H1 (cell line): ENCODE measurements at regions not wholly inside any gene's neighbourhood (a gene's known extent, or its start where the extent isn't known, plus 50 kb on each side); places are given as distances from the start of the nearest gene placed in this dataset.

Experiments used
- ASH2L ChIP-seq: fragments of 200-600, 300-600 bp; sonication (generic); IDR thresholded peaks from one replicate; pipeline ENCODE4 v1.7.1; 2017; ENCODE audit warnings: low read length
- JUND ChIP-seq: IDR thresholded peaks from 2 replicates; pipeline ENCODE4 v1.6.1; 2011; ENCODE audit warnings: mild to moderate bottlenecking, improper control_type of control experiment, low read length
- YY1 ChIP-seq: IDR thresholded peaks from 2 replicates; pipeline ENCODE4 v1.6.1; 2011; ENCODE audit warnings: low read depth, mild to moderate bottlenecking, low read length

DNA sequence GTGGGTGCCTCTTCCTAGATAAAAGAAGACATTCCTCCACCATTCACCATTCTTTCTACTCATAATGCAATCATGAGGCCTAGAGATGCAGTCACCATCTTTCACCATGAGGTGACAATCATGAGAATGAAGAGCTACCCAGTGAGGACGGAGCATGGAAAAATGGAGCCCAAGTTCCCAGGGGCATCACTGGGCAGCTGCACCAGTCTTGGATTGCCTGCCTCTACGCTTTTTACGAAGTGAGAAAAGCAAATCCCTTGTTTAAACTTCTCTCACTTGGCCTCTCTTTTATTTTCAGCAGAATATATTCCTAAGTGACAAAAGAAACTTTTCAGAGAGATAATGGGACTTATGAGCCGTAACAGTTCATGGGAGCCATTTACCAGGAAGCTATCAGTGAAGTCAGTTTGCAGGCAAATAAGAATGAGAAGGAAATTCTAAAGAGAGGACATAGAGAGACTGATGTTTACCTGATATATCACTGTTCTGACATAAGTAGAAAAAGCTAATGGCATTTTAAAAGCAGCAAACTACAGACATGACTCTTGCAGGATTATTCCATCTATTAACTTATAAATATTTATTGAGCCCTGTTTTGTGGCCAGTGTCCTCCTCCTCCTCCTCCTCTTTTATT, 90.0 kb upstream of the CPNE4 start (continued):
- TF ChIP-seq ASH2L: no peak
- TF ChIP-seq JUND: no peak
- TF ChIP-seq YY1: no peak
